Activated CD8-positive, alpha-beta T cell treated with anti-CD3 and anti-CD28 coated beads, Interleukin-2, amount 10 ng/mL, durations not matched to agents 7 days and 5 days (primary cell): ENCODE measurements at regions not wholly inside any gene's neighbourhood (a gene's known extent, or its start where the extent isn't known, plus 50 kb on each side); places are given as distances from the start of the nearest gene placed in this dataset.

ENCODE experiments used
- ATAC-seq: fragments of 150-1000 bp; cut with Tn5 transposase; one replicate; pipeline ENCODE4 v1.10.0; 2021; ENCODE audit warnings: moderate library complexity
- CTCF ChIA-PET: fragments of 350-600 bp; sonication (Branson Sonifier 250); formaldehyde crosslinking; loops from one replicate; lab custom pipeline; 2021; ENCODE audit warnings: antibody characterized with exemption; lab: Charles Lee
- POLR2A ChIA-PET: fragments of 350-600 bp; sonication (Branson Sonifier 250); formaldehyde crosslinking; loops from one replicate; lab custom pipeline; 2021; ENCODE audit warnings: antibody characterized with exemption; lab: Charles Lee
- DNase-seq: peaks from one replicate; pipeline ENCODE4 v3.0.0-alpha.2; 2020
- H3K27ac Mint-ChIP-seq: one replicate; pipeline ENCODE4 v1.8.0; 2021; ENCODE audit warnings: mild to moderate bottlenecking, mixed read lengths
- H3K27me3 Mint-ChIP-seq: one replicate; pipeline ENCODE4 v1.8.0; 2021; ENCODE audit warnings: low read depth, mixed read lengths
- H3K36me3 Mint-ChIP-seq: one replicate; pipeline ENCODE4 v1.8.0; 2021; ENCODE audit warnings: low read depth, mixed read lengths
- H3K4me1 Mint-ChIP-seq: one replicate; pipeline ENCODE4 v1.8.0; 2021; ENCODE audit warnings: low read depth, mixed read lengths
- H3K4me3 Mint-ChIP-seq: one replicate; pipeline ENCODE4 v1.8.0; 2021; ENCODE audit warnings: mild to moderate bottlenecking, mixed read lengths
- H3K9me3 Mint-ChIP-seq: one replicate; pipeline ENCODE4 v1.8.0; 2022; ENCODE audit warnings: mixed read lengths; ENCODE audit not compliant: insufficient read depth

- ATAC-seq (no peak), DNase-seq (no peak)
- POLR2A ChIA-PET, result no interaction called here
- CTCF ChIA-PET, result no interaction called here
- Mint-ChIP-seq H3K36me3 (no peaks in the 10 kb centered on the region), H3K27ac (no peak overlapping the region), H3K9me3 (no peaks in the 10 kb centered on the region), H3K27me3 (no peaks in the 10 kb centered on the region), H3K4me3 (no peak overlapping the region), H3K4me1 (no peaks in the 10 kb centered on the region)
Measured at GRCh38 chr2:188220535-188220934, 71.1 kb upstream of the GULP1 start.

- CTCF ChIA-PET, result no interaction called here
- Mint-ChIP-seq H3K4me3 (no peak overlapping the region), H3K9me3 (no peaks in the 10 kb centered on the region), H3K36me3 (no peaks in the 10 kb centered on the region), H3K27ac (no peak overlapping the region), H3K4me1 (no peaks in the 10 kb centered on the region), H3K27me3 (no peaks in the 10 kb centered on the region)
- DNase-seq, result no peak
- ATAC-seq, result no peak
- POLR2A ChIA-PET, result no interaction called here
Measured at GRCh38 chr2:188227713-188228112, 64.0 kb upstream of the GULP1 start.

- Mint-ChIP-seq H3K4me3 (no peak overlapping the region), H3K4me1 (no peaks in the 10 kb centered on the region), H3K27me3 (no peaks in the 10 kb centered on the region), H3K9me3 (peaks cover 12% of the 10 kb centered on the region), H3K36me3 (no peaks in the 10 kb centered on the region), H3K27ac (no peak overlapping the region)
- ChIA-PET CTCF (no interaction called here), POLR2A (no interaction called here)
- DNase-seq (no peak), ATAC-seq (no peak)
Measured at GRCh38 chr2:188235364-188235763, 56.3 kb upstream of the GULP1 start.

- ChIA-PET POLR2A (no interaction called here), CTCF (no interaction called here)
- Mint-ChIP-seq H3K36me3 (no peaks in the 10 kb centered on the region), H3K27me3 (no peaks in the 10 kb centered on the region), H3K4me1 (no peaks in the 10 kb centered on the region), H3K9me3 (peaks cover 12% of the 10 kb centered on the region), H3K27ac (no peak overlapping the region), H3K4me3 (no peak overlapping the region)
- DNase-seq, result no peak
- no peak for ATAC-seq
Measured at GRCh38 chr2:188238386-188238785, 53.3 kb upstream of the GULP1 start.
